ENCODE measurements at regions not wholly inside any gene's neighbourhood (a gene's known extent, or its start where the extent isn't known, plus 50 kb on each side); places are given as distances from the start of the nearest gene placed in this dataset.

DNA sequence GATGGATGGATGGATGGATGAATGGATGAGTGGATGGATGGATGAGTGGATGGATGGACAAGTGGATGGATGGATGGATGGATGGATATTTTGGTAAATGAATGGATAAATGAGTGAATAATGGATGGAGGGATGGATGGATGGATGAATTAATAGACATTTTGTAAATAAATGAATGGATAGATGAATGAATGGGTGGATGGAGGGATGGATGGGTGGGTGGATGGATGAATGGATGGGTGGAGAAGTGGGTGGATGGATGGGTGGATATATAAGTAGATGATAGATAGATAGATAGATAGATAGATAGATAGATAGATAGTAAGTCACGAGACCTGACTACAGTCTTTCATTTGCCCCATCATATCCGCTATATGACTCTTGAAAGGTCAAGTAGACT lies 82.7 kb upstream of the OLFM1 start:
- ChIA-PET CTCF (no interaction called here), POLR2A (ENCODE audit: unreplicated experiment) (interaction anchor here (0.6 kb wide), 1 partner anchor 31 kb away, joined by 10 read pairs; no protein-coding TSS in a partner anchor)
- TF ChIP-seq EZH2 (IDR thresholded peaks at IDR 0.05; ENCODE audit: low read depth) (no peak), CTCF (conservative IDR thresholded peaks at IDR 0.05) (no peak)
- no peak overlapping the region for H3K4me2 ChIP-seq
- peaks cover 39% of the 10 kb centered on the region for H3K27me3 ChIP-seq (ENCODE audit: insufficient read depth, low read depth)
- no peak for DNase-seq
- H3K27ac ChIP-seq: no peak overlapping the region
- intact Hi-C loops (cut with micrococcal nuclease; ENCODE audit: unreplicated experiment): no loop called here
- H3K4me1 ChIP-seq (replicated peaks; ENCODE audit: insufficient read depth): no peaks in the 10 kb centered on the region
- H3K4me3 ChIP-seq: no peak overlapping the region
- no peaks in the 10 kb centered on the region for H3K9me2 ChIP-seq (ENCODE audit: insufficient read depth)
- H3F3A ChIP-seq (ENCODE audit: insufficient read depth, low read depth): no peaks in the 10 kb centered on the region
- no peak overlapping the region for H2AFZ ChIP-seq
- H3K36me3 ChIP-seq (ENCODE audit: low read depth): no peaks in the 10 kb centered on the region
- peaks cover 5% of the 10 kb centered on the region; the same call in 1 of the 2 replicates for H3K9me3 ChIP-seq (ENCODE audit: insufficient read depth, low read depth)
- no peaks in the 10 kb centered on the region for H4K20me1 ChIP-seq (ENCODE audit: insufficient read depth)
- BruUV-seq (replicated peaks): no TSS peak
- no peaks in the 10 kb centered on the region for H3K79me2 ChIP-seq (ENCODE audit: low read depth)

DNA sequence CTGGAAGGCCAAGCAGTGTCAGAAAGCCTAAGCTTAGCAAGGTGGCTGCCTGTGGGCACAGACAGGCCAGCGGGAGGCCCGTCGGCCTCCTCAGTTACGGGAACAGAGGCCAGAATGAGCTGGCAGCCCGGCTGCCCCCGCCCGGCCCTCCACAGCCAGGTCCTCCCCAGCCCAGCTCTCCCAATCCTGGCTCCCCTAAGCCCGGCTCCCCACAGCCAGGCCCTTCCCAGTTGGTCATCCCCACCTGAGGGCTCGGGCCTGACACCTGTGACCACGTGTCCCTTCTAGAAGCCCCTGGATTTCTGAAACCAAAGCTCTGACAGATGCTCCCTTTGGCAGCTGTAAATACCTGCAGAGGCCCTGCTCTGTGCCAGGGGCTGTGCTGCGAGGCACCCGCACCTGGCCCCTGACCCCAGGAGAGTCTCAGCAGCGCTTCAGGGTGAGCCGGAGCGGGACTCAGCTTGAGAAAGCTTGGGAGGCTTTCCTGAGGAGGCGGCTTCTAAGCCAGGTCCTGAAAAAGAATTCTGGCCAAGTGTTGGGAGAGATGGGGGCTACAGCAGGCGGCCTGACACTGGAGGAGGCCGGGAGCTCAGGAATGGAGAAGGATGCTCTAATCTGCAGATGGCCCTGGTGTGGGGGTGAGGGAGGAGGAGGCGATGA lies 80.4 kb upstream of the OLFM1 start:
- CTCF ChIA-PET: no interaction called here
- no TSS peak for BruUV-seq (replicated peaks)
- no peaks in the 10 kb centered on the region; the same call in 1 of the 2 replicates for H4K20me1 ChIP-seq (ENCODE audit: insufficient read depth)
- no peaks in the 10 kb centered on the region for H3F3A ChIP-seq (ENCODE audit: insufficient read depth, low read depth)
- no peaks in the 10 kb centered on the region for H3K36me3 ChIP-seq (ENCODE audit: low read depth)
- intact Hi-C loops (cut with micrococcal nuclease; ENCODE audit: unreplicated experiment): no loop called here
- POLR2A ChIA-PET (ENCODE audit: unreplicated experiment): no interaction called here
- H3K79me2 ChIP-seq (ENCODE audit: low read depth): no peaks in the 10 kb centered on the region
- H3K27ac ChIP-seq: no peak overlapping the region
- no peak for TF ChIP-seq CTCF (conservative IDR thresholded peaks at IDR 0.05)
- no peak for TF ChIP-seq EZH2 (IDR thresholded peaks at IDR 0.05; ENCODE audit: low read depth)
- no peak overlapping the region for H2AFZ ChIP-seq
- H3K27me3 ChIP-seq (ENCODE audit: insufficient read depth, low read depth): peaks cover 61% of the 10 kb centered on the region
- no peaks in the 10 kb centered on the region for H3K9me2 ChIP-seq (ENCODE audit: insufficient read depth)
- no peak overlapping the region for H3K4me3 ChIP-seq
- DNase-seq: no peak
- H3K4me1 ChIP-seq (replicated peaks; ENCODE audit: insufficient read depth): no peaks in the 10 kb centered on the region
- H3K4me2 ChIP-seq: no peak overlapping the region
- no peaks in the 10 kb centered on the region for H3K9me3 ChIP-seq (ENCODE audit: insufficient read depth, low read depth)

DNA sequence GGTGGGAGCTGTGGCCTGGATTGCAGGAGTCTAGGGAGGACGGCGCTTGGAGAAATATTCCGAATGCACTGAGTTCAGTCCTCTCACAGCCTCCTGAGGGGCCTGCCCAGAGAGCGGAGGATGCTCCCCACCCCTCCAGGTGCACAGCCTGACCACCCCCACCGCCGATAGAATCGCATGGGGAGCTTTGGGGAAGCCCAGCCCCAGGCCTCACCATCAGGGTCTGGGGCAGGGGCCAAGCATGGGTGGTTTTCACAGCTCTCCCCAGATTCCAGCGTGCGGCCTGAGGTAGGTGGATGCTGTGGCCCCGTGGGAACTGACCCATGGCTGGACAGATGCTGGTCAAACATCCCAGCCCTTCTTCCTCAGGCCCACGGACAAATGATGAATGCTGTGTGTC lies 79.9 kb upstream of the OLFM1 start:
- Histone ChIP-seq H3K9me3 (ENCODE audit: insufficient read depth, low read depth) (no peaks in the 10 kb centered on the region), H3K9me2 (ENCODE audit: insufficient read depth) (no peaks in the 10 kb centered on the region), H3K27me3 (ENCODE audit: insufficient read depth, low read depth) (peaks cover 63% of the 10 kb centered on the region), H3K27ac (no peak overlapping the region), H3F3A (ENCODE audit: insufficient read depth, low read depth) (no peaks in the 10 kb centered on the region), H3K4me3 (no peak overlapping the region), H4K20me1 (ENCODE audit: insufficient read depth) (no peaks in the 10 kb centered on the region; the same call in 1 of the 2 replicates), H3K4me1 (replicated peaks; ENCODE audit: insufficient read depth) (no peaks in the 10 kb centered on the region), H3K79me2 (ENCODE audit: low read depth) (no peaks in the 10 kb centered on the region), H2AFZ (no peak overlapping the region), H3K36me3 (ENCODE audit: low read depth) (no peaks in the 10 kb centered on the region), H3K4me2 (no peak overlapping the region)
- ChIA-PET CTCF (no interaction called here), POLR2A (ENCODE audit: unreplicated experiment) (no interaction called here)
- BruUV-seq (replicated peaks): no TSS peak
- intact Hi-C loops (cut with micrococcal nuclease; ENCODE audit: unreplicated experiment): no loop called here
- TF ChIP-seq EZH2 (IDR thresholded peaks at IDR 0.05; ENCODE audit: low read depth): no peak
- TF ChIP-seq CTCF (conservative IDR thresholded peaks at IDR 0.05): no peak
- no peak for DNase-seq

Measured in PC-9 (cell line).